SK-N-SH treated with all-trans-retinoic acid at 6 μM for 48 hours (cell line): ENCODE measurements at regions not wholly inside any gene's neighbourhood (a gene's known extent, or its start where the extent isn't known, plus 50 kb on each side); places are given as distances from the start of the nearest gene placed in this dataset.
A peak's percentile ranks its signal among the peaks of the same experiment; 100 is the strongest.

Experiments
- ATAC-seq: fragments of 200-7000 bp; cut with Tn5 transposase; 3 replicates; pipeline ENCODE4 v1.9.1; 2020; ENCODE audit warnings: mild to moderate bottlenecking, moderate library complexity
- ARNTL ChIP-seq: fragments of 450-650 bp; formaldehyde crosslinking; IDR thresholded peaks from 2 replicates; pipeline ENCODE4 v1.5.0; 2020; ENCODE audit warnings: low read depth, mild to moderate bottlenecking, moderate library complexity, borderline replicate concordance
- BACH2 ChIP-seq: fragments of 250-450 bp; sonication (Bioruptor Pico); IDR thresholded peaks from 2 replicates; pipeline ENCODE4 v1.9.0; 2021; ENCODE audit warnings: mild to moderate bottlenecking, borderline replicate concordance
- CSRNP3 ChIP-seq: fragments of 250-450 bp; sonication (Bioruptor Pico); IDR thresholded peaks from 2 replicates; pipeline ENCODE4 v1.5.1; 2021; ENCODE audit warnings: mild to moderate bottlenecking, moderate library complexity
- ESRRG ChIP-seq: fragments of 250-450 bp; sonication (Bioruptor Pico); IDR thresholded peaks from 2 replicates; pipeline ENCODE4 v1.6.1; 2021; ENCODE audit warnings: mild to moderate bottlenecking
- GLIS3 ChIP-seq: fragments of 250-450 bp; sonication (Bioruptor Pico); IDR thresholded peaks from 2 replicates; pipeline ENCODE4 v1.5.0; 2020; ENCODE audit warnings: mild to moderate bottlenecking, moderate library complexity
- ISL1 ChIP-seq: fragments of 250-450 bp; sonication (Bioruptor Pico); IDR thresholded peaks from 2 replicates; pipeline ENCODE4 v2.1.2; 2022; ENCODE audit warnings: mild to moderate bottlenecking, moderate library complexity
- OSR1 ChIP-seq: fragments of 250-450 bp; sonication (Bioruptor Pico); IDR thresholded peaks from 2 replicates; pipeline ENCODE4 v1.8.0; 2022; ENCODE audit warnings: moderate library complexity, mild to moderate bottlenecking, inconsistent platforms
- POU6F1 ChIP-seq: fragments of 250-450 bp; sonication (Bioruptor Pico); IDR thresholded peaks from 2 replicates; pipeline ENCODE4 v1.8.0; 2021; ENCODE audit warnings: low read depth, mild to moderate bottlenecking, moderate library complexity, borderline replicate concordance
- PPARA ChIP-seq: fragments of 250-450 bp; sonication (Bioruptor Pico); IDR thresholded peaks from 2 replicates; pipeline ENCODE4 v1.5.0; 2020; ENCODE audit warnings: mild to moderate bottlenecking, borderline replicate concordance
- RARB ChIP-seq: fragments of 250-450 bp; sonication (Bioruptor Pico); IDR thresholded peaks from 2 replicates; pipeline ENCODE4 v1.8.0; 2021; ENCODE audit warnings: mild to moderate bottlenecking, moderate library complexity
- TCF4 ChIP-seq: fragments of 250-450 bp; sonication (Bioruptor Pico); IDR thresholded peaks from 2 replicates; pipeline ENCODE4 v1.8.0; 2021; ENCODE audit warnings: mild to moderate bottlenecking, moderate library complexity, borderline replicate concordance
- TOX ChIP-seq: fragments of 250-450 bp; sonication (Bioruptor Pico); IDR thresholded peaks from 2 replicates; pipeline ENCODE4 v1.8.0; 2021; ENCODE audit warnings: mild to moderate bottlenecking, moderate library complexity, borderline replicate concordance
- ZC3H10 ChIP-seq: fragments of 250-450 bp; sonication (Bioruptor Pico); IDR thresholded peaks from 2 replicates; pipeline ENCODE4 v1.5.1; 2021; ENCODE audit warnings: mild to moderate bottlenecking, moderate library complexity
- ZFP3 ChIP-seq: fragments of 250-450 bp; sonication (Bioruptor Pico); IDR thresholded peaks from 2 replicates; pipeline ENCODE4 v1.5.0; 2020; ENCODE audit warnings: mild to moderate bottlenecking, moderate library complexity
- ZFP30 ChIP-seq: fragments of 450-650 bp; formaldehyde crosslinking; IDR thresholded peaks from 2 replicates; pipeline ENCODE4 v1.5.0; 2022; ENCODE audit warnings: mild to moderate bottlenecking, moderate library complexity
- ZNF70 ChIP-seq: fragments of 450-650 bp; formaldehyde crosslinking; IDR thresholded peaks from 2 replicates; pipeline ENCODE4 v1.5.0; 2020; ENCODE audit warnings: mild to moderate bottlenecking, moderate library complexity
- ZNF8 ChIP-seq: fragments of 450-650 bp; formaldehyde crosslinking; IDR thresholded peaks from 2 replicates; pipeline ENCODE4 v1.5.0; 2020; ENCODE audit warnings: mild to moderate bottlenecking, moderate library complexity
- TF ChIP-seq, protein P1 (sequence below): fragments of 250-450 bp; sonication (Bioruptor Pico); IDR thresholded peaks from 2 replicates; pipeline ENCODE4 v1.8.0; 2020; ENCODE audit warnings: mild to moderate bottlenecking, moderate library complexity, borderline replicate concordance
- TF ChIP-seq, protein P2 (sequence below): fragments of 250-450 bp; sonication (Bioruptor Pico); IDR thresholded peaks from 2 replicates; pipeline ENCODE4 v1.5.1; 2020; ENCODE audit warnings: low read depth, mild to moderate bottlenecking, moderate library complexity
- TF ChIP-seq, protein P3 (sequence below): fragments of 250-450 bp; sonication (Bioruptor Pico); IDR thresholded peaks from 2 replicates; pipeline ENCODE4 v1.5.0; 2020; ENCODE audit warnings: mild to moderate bottlenecking, moderate library complexity

- peak; percentile 28; the same call in 2 of the 3 replicates for ATAC-seq
- no peak for TF ChIP-seq ARNTL (CRISPR knock-in tag)
- no peak for TF ChIP-seq OSR1 (CRISPR knock-in tag)
- no peak for TF ChIP-seq ZNF8 (CRISPR knock-in tag)
- TF ChIP-seq GLIS3, result no peak
- no peak for TF ChIP-seq PPARA (CRISPR knock-in tag)
- no peak for TF ChIP-seq ZFP3 (CRISPR knock-in tag)
- TF ChIP-seq ZNF70 (CRISPR knock-in tag), result no peak
- TF ChIP-seq CSRNP3 (CRISPR knock-in tag), result no peak
- TF ChIP-seq, all 23 proteins: peak for 0
These were observed 91.1 kb upstream of the THBS2 start for GRCh38 chr6:169344750-169345065.

DNA sequence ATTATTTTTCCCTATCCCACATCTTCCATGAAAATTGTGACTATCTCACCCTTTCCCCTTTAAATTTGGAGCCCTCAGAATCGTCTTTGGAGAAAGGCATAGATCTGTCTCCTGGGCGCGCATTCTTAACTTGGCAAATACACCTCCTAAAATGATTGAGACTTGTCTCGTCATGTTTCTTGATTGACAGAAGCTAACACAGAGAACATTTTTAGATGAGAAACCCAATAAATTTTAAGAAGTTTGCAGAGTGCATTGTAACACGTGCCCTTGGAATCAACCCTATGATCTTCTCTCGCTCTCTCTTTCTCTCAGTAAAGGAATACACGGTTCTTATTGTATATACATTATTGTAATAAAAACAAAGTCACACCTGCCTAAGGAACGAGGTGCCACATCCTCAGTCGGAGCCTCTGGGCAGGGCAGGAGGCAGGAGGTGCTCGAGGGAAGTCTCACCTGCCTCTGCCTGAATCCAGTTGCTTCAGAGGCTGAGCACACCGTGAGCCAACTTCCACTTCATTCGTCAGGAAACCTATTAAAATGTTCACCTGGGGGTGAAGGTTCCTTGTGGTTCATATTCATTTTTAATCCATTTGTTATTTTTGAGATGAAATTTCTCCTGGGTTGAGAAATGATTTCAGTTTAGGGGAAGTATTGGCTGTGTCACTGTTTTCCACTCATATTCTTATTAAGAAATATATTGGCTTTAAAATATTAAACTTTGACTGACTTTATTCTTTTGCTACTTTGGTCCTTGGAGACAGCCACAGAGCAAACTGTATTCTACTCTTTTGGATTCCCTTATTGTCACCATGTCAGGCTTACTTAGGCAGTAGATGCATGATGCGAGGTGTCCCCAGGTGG lies 90.5 kb upstream of the THBS2 start:
- no peak for ATAC-seq
- TF ChIP-seq, protein P1, sequence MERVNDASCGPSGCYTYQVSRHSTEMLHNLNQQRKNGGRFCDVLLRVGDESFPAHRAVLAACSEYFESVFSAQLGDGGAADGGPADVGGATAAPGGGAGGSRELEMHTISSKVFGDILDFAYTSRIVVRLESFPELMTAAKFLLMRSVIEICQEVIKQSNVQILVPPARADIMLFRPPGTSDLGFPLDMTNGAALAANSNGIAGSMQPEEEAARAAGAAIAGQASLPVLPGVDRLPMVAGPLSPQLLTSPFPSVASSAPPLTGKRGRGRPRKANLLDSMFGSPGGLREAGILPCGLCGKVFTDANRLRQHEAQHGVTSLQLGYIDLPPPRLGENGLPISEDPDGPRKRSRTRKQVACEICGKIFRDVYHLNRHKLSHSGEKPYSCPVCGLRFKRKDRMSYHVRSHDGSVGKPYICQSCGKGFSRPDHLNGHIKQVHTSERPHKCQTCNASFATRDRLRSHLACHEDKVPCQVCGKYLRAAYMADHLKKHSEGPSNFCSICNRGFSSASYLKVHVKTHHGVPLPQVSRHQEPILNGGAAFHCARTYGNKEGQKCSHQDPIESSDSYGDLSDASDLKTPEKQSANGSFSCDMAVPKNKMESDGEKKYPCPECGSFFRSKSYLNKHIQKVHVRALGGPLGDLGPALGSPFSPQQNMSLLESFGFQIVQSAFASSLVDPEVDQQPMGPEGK (CRISPR knock-in tag), result no peak
- TF ChIP-seq RARB (CRISPR knock-in tag), result no peak
- TF ChIP-seq BACH2 (CRISPR knock-in tag), result no peak
- TF ChIP-seq OSR1 (CRISPR knock-in tag), result no peak
- TF ChIP-seq ZFP3 (CRISPR knock-in tag), result no peak
- no peak for TF ChIP-seq TCF4 (CRISPR knock-in tag)
- TF ChIP-seq CSRNP3 (CRISPR knock-in tag), result no peak
- TF ChIP-seq PPARA (CRISPR knock-in tag), result no peak
- no peak for TF ChIP-seq POU6F1 (CRISPR knock-in tag)
- TF ChIP-seq, protein P2, sequence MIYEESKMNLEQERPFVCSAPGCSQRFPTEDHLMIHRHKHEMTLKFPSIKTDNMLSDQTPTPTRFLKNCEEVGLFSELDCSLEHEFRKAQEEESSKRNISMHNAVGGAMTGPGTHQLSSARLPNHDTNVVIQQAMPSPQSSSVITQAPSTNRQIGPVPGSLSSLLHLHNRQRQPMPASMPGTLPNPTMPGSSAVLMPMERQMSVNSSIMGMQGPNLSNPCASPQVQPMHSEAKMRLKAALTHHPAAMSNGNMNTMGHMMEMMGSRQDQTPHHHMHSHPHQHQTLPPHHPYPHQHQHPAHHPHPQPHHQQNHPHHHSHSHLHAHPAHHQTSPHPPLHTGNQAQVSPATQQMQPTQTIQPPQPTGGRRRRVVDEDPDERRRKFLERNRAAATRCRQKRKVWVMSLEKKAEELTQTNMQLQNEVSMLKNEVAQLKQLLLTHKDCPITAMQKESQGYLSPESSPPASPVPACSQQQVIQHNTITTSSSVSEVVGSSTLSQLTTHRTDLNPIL (CRISPR knock-in tag), result no peak
- no peak for TF ChIP-seq ZFP30
- no peak for TF ChIP-seq ZNF70 (CRISPR knock-in tag)
- no peak for TF ChIP-seq TOX (CRISPR knock-in tag)
- TF ChIP-seq ZC3H10, result no peak
- no peak for TF ChIP-seq ISL1 (CRISPR knock-in tag)
- TF ChIP-seq ARNTL (CRISPR knock-in tag), result no peak
- TF ChIP-seq ESRRG (CRISPR knock-in tag), result no peak

- TF ChIP-seq ISL1 (CRISPR knock-in tag), result no peak
- TF ChIP-seq ZC3H10, result no peak
- TF ChIP-seq TOX (CRISPR knock-in tag), result no peak
- TF ChIP-seq, protein P1 (CRISPR knock-in tag), result no peak
- TF ChIP-seq ZFP30, result no peak
- TF ChIP-seq, protein P3, sequence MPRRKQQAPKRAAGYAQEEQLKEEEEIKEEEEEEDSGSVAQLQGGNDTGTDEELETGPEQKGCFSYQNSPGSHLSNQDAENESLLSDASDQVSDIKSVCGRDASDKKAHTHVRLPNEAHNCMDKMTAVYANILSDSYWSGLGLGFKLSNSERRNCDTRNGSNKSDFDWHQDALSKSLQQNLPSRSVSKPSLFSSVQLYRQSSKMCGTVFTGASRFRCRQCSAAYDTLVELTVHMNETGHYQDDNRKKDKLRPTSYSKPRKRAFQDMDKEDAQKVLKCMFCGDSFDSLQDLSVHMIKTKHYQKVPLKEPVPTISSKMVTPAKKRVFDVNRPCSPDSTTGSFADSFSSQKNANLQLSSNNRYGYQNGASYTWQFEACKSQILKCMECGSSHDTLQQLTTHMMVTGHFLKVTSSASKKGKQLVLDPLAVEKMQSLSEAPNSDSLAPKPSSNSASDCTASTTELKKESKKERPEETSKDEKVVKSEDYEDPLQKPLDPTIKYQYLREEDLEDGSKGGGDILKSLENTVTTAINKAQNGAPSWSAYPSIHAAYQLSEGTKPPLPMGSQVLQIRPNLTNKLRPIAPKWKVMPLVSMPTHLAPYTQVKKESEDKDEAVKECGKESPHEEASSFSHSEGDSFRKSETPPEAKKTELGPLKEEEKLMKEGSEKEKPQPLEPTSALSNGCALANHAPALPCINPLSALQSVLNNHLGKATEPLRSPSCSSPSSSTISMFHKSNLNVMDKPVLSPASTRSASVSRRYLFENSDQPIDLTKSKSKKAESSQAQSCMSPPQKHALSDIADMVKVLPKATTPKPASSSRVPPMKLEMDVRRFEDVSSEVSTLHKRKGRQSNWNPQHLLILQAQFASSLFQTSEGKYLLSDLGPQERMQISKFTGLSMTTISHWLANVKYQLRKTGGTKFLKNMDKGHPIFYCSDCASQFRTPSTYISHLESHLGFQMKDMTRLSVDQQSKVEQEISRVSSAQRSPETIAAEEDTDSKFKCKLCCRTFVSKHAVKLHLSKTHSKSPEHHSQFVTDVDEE (CRISPR knock-in tag), result no peak
- TF ChIP-seq ARNTL (CRISPR knock-in tag), result no peak
- no peak for TF ChIP-seq BACH2 (CRISPR knock-in tag)
- no peak for TF ChIP-seq TCF4 (CRISPR knock-in tag)
- ATAC-seq, result no peak
These were observed 89.1 kb upstream of the THBS2 start for GRCh38 chr6:169342710-169343109.
